ENCODE measurements at regions not wholly inside any gene's neighbourhood (a gene's known extent, or its start where the extent isn't known, plus 50 kb on each side); places are given as distances from the start of the nearest gene placed in this dataset.

- TF ChIP-seq REST (IDR thresholded peaks at IDR 0.05; ENCODE audit: insufficient read depth in 1 of 2, low read depth in 2 of 2, low read length in 2 of 2) (no peak), SIN3A (IDR thresholded peaks at IDR 0.05; ENCODE audit: borderline replicate concordance, insufficient read depth, low read length) (no peak)
These were observed 483.7 kb upstream of the PIK3R1 start for GRCh38 chr5:67731886-67732285.

- no peak for TF ChIP-seq TAF1 (IDR thresholded peaks at IDR 0.05; ENCODE audit: borderline replicate concordance, insufficient read depth, low read length)
- TF ChIP-seq SIN3A (IDR thresholded peaks at IDR 0.05; ENCODE audit: borderline replicate concordance, insufficient read depth, low read length): no peak
- TF ChIP-seq POLR2AphosphoS5 (IDR thresholded peaks at IDR 0.05; ENCODE audit: low read depth, low read length): no peak
- no peak for TF ChIP-seq REST (IDR thresholded peaks at IDR 0.05; ENCODE audit: insufficient read depth in 1 of 2, low read depth in 2 of 2, low read length in 2 of 2)
- no peak for TF ChIP-seq FOXP2 (optimal IDR thresholded peaks at IDR 0.05; ENCODE audit: borderline replicate concordance, extremely low read depth, extremely low read length, insufficient read depth)
These were observed 484.6 kb upstream of the PIK3R1 start for GRCh38 chr5:67730917-67731474.

GRCh38 chr5:67728326-67728890, 487.1 kb upstream of the PIK3R1 start:
- TF ChIP-seq TAF1 (IDR thresholded peaks at IDR 0.05; ENCODE audit: borderline replicate concordance, insufficient read depth, low read length): no peak
- no peak for TF ChIP-seq POLR2AphosphoS5 (IDR thresholded peaks at IDR 0.05; ENCODE audit: low read depth, low read length)
- TF ChIP-seq FOXP2 (optimal IDR thresholded peaks at IDR 0.05; ENCODE audit: borderline replicate concordance, extremely low read depth, extremely low read length, insufficient read depth): no peak
- no peak for TF ChIP-seq SIN3A (IDR thresholded peaks at IDR 0.05; ENCODE audit: borderline replicate concordance, insufficient read depth, low read length)
- no peak for TF ChIP-seq REST (IDR thresholded peaks at IDR 0.05; ENCODE audit: insufficient read depth in 1 of 2, low read depth in 2 of 2, low read length in 2 of 2)

GRCh38 chr5:67725604-67726003, 490.0 kb upstream of the PIK3R1 start:
- TF ChIP-seq POLR2AphosphoS5 (IDR thresholded peaks at IDR 0.05; ENCODE audit: low read depth, low read length) (no peak), FOXP2 (optimal IDR thresholded peaks at IDR 0.05; ENCODE audit: borderline replicate concordance, extremely low read depth, extremely low read length, insufficient read depth) (no peak), SIN3A (IDR thresholded peaks at IDR 0.05; ENCODE audit: borderline replicate concordance, insufficient read depth, low read length) (no peak), TAF1 (IDR thresholded peaks at IDR 0.05; ENCODE audit: borderline replicate concordance, insufficient read depth, low read length) (no peak), REST (IDR thresholded peaks at IDR 0.05; ENCODE audit: insufficient read depth in 1 of 2, low read depth in 2 of 2, low read length in 2 of 2) (no peak)

All from PFSK-1 (cell line).